Lower leg skin (tissue), 4 donors: ENCODE measurements at regions not wholly inside any gene's neighbourhood (a gene's known extent, or its start where the extent isn't known, plus 50 kb on each side); places are given as distances from the start of the nearest gene placed in this dataset.

ENCODE experiments used
- DNase-seq, 2 donors: peaks; one replicate each; pipeline ENCODE4 v3.0.0-alpha.2; 2019; ENCODE audit warnings: low spot score in 2 of 2
- H3K4me3 ChIP-seq: fragments of 200-600 bp; sonication (generic); 2 replicates; pipeline ENCODE4 v1.5.1; 2017; ENCODE audit warnings: mild to moderate bottlenecking, low read depth; ENCODE audit not compliant: poor library complexity, severe bottlenecking
- CTCF ChIP-seq, 3 donors: fragments of 450-650 bp; IDR thresholded peaks; one replicate each; pipeline ENCODE4 v1.5.1; 2016; ENCODE audit warnings: antibody characterized with exemption in 3 of 3, mild to moderate bottlenecking in 3 of 3, moderate library complexity in 2 of 3
- POLR2A ChIP-seq, 2 donors: fragments of 450-650 bp; IDR thresholded peaks; one replicate each; pipeline ENCODE4 v1.6.1; 2016 to 2017; ENCODE audit warnings: antibody characterized with exemption in 2 of 2, mild to moderate bottlenecking in 1 of 2, moderate library complexity in 1 of 2
- WGBS, 2 donors: methylation state at CpG; one replicate each; pipeline ENCODE4 v1.1.5; 2018; 5-methylcytosine and 5-hydroxymethylcytosine counted together
- intact Hi-C: fragments of 100-400 bp; cut with DNase I; formaldehyde crosslinking; loops from one replicate; pipeline ENCODE4 v1.15.0; 2023; ENCODE audit warnings: low total_unique reads

- 42 to 44% methylated on average over 5 to 7 of the region's 7 CpGs for WGBS, 2 donors
- no peak for TF ChIP-seq CTCF (IDR thresholded peaks at IDR 0.05)
- TF ChIP-seq POLR2A (IDR thresholded peaks at IDR 0.05): no peak
- DNase-seq: peak; percentile 59 to 89
- H3K4me3 ChIP-seq: no peak overlapping the region
- intact Hi-C loops: loop anchor here (10.0 kb wide), 2 partner anchors 68 to 408 kb away; partner anchors contain the start of gene RNF24
These were observed 66.1 kb upstream of the SMOX start for GRCh38 chr20:4082406-4083097.

- WGBS, 2 donors: 49 to 50% methylated on average over 4 of the region's 4 CpGs
- intact Hi-C loops: loop anchor here (10.0 kb wide), 2 partner anchors 67 to 407 kb away; partner anchors contain the start of gene RNF24
- no peak for TF ChIP-seq POLR2A (IDR thresholded peaks at IDR 0.05)
- TF ChIP-seq CTCF (IDR thresholded peaks at IDR 0.05): no peak
- DNase-seq: no peak
- no peak overlapping the region for H3K4me3 ChIP-seq
These were observed 66.1 kb upstream of the RNF24 start for GRCh38 chr20:4081421-4081820.

- 18 to 19% methylated on average over 3 of the region's 3 CpGs for WGBS, 2 donors
- intact Hi-C loops: no loop called here
These were observed 61.3 kb upstream of the RNF24 start for GRCh38 chr20:4076671-4077070.

DNA sequence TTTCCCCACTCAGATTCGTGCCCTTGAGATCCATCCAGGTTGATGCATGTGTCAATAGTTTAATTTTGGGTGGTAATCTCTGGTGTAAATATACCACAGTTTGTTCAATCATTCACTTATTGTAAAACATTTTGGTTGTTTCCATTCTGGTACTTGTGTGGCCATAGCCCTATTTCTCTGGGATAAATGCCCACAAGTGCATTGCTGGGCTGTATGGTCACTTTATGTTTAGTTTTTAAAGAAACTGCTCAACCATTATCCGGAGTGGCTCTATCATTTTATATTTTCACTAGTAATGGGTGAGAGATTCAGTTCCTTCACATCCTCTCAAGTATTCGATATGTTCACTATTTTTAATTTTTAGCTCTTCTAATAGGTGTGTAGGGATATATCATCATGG lies 60.7 kb upstream of the RNF24 start:
- no peak overlapping the region for H3K4me3 ChIP-seq
- intact Hi-C loops: no loop called here
- DNase-seq: no peak
- TF ChIP-seq POLR2A (IDR thresholded peaks at IDR 0.05): no peak
- TF ChIP-seq CTCF (IDR thresholded peaks at IDR 0.05): no peak
- WGBS, 2 donors: 86 to 90% methylated on average over 3 of the region's 3 CpGs

More at GRCh38 chr20:4076671-4077070, 61.3 kb upstream of the RNF24 start:
- no peak for DNase-seq
- no peak overlapping the region for H3K4me3 ChIP-seq
- TF ChIP-seq CTCF (IDR thresholded peaks at IDR 0.05): no peak
- TF ChIP-seq POLR2A (IDR thresholded peaks at IDR 0.05): no peak

DNA sequence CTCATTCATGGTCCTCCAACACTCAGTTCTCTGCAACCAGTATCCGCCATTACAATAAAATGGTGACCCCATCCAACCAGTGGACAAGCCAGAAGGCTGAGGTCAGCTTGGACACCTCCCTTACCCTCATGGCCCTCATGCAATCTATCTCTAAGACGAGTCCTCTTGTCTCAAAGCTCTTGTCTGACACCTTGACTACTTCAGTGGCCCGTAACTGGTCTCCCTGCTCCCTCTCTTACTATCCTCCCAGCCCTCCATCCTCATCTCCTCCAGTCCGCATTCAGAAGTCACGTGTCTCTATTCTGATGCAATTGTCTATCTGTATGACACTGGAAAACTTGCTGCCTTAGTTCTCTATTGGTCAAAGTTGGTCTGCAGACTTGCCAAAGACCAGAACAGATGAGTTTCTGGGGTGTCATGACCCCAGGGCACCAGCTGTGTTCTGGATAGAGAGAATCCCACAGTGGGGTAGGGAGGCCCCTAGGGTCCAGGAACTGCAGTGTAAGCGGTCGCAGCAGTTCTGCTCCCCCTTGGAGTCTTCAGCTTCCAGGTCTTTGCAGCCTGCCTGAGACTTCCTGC lies 59.6 kb upstream of the RNF24 start:
- WGBS, 2 donors: 90% methylated on average over 7 of the region's 7 CpGs
- no peak for DNase-seq
- no peak for TF ChIP-seq POLR2A (IDR thresholded peaks at IDR 0.05)
- no peak for TF ChIP-seq CTCF (IDR thresholded peaks at IDR 0.05)
- intact Hi-C loops: no loop called here
- H3K4me3 ChIP-seq: no peak overlapping the region
